HG03045 (cell line): ENCODE measurements at regions not wholly inside any gene's neighbourhood (a gene's known extent, or its start where the extent isn't known, plus 50 kb on each side); places are given as distances from the start of the nearest gene placed in this dataset.
"Not testable (repeated sequence)": the region's sequence is repeated elsewhere in the genome, so short reads cannot be mapped to it uniquely, and the experiment has no call there.

Source experiments
- ATAC-seq: cut with Tn5 transposase; IDR thresholded peaks from one replicate; pipeline ENCODE4 v1.9.1; 2021; ENCODE audit warnings: mild to moderate bottlenecking, moderate library complexity; ENCODE audit not compliant: unreplicated experiment

- ATAC-seq: no peak
These were observed 156.8 kb upstream of the GORAB start for GRCh38 chr1:170375082-170375723.

- ATAC-seq: no peak
These were observed 155.1 kb upstream of the GORAB start for GRCh38 chr1:170376801-170377385.

GRCh38 chr1:170377440-170377839 is 154.5 kb upstream of the GORAB start:
- no peak for ATAC-seq

GRCh38 chr1:170377896-170378634 is 153.9 kb upstream of the GORAB start:
- no peak for ATAC-seq

- no peak for ATAC-seq
These were observed 146.2 kb upstream of the GORAB start for GRCh38 chr1:170385750-170386149.

- ATAC-seq: no peak
These were observed 143.5 kb upstream of the GORAB start for GRCh38 chr1:170388489-170388888.

- no peak for ATAC-seq
These were observed 136.8 kb upstream of the GORAB start for GRCh38 chr1:170395149-170395548.

- ATAC-seq: no peak
These were observed 134.9 kb upstream of the GORAB start for GRCh38 chr1:170397061-170397460.

- no peak for ATAC-seq
These were observed 129.3 kb upstream of the GORAB start for GRCh38 chr1:170402476-170403311.

- no peak for ATAC-seq
These were observed 124.8 kb upstream of the GORAB start for GRCh38 chr1:170407138-170407537.

- no peak for ATAC-seq
These were observed 124.4 kb upstream of the GORAB start for GRCh38 chr1:170407581-170407980.

GRCh38 chr1:170410401-170411166 is 121.4 kb upstream of the GORAB start:
- ATAC-seq: no peak

- ATAC-seq: no peak
These were observed 116.8 kb upstream of the GORAB start for GRCh38 chr1:170414989-170415709.

GRCh38 chr1:170415710-170416372 is 116.1 kb upstream of the GORAB start:
- no peak for ATAC-seq

GRCh38 chr1:170424346-170424745 is 107.6 kb upstream of the GORAB start:
- ATAC-seq: no peak

GRCh38 chr1:170426596-170426995 is 105.4 kb upstream of the GORAB start:
- ATAC-seq: no peak

GRCh38 chr1:170427002-170427401 is 105.0 kb upstream of the GORAB start:
- not testable (repeated sequence) for ATAC-seq

- no peak for ATAC-seq
These were observed 95.0 kb upstream of the GORAB start for GRCh38 chr1:170436928-170437327.

- ATAC-seq: no peak
These were observed 86.9 kb upstream of the GORAB start for GRCh38 chr1:170445096-170445495.
